Right kidney (tissue), 1 donor: ENCODE measurements at regions not wholly inside any gene's neighbourhood (a gene's known extent, or its start where the extent isn't known, plus 50 kb on each side); places are given as distances from the start of the nearest gene placed in this dataset.

ENCODE experiments used
- DNase-seq: peaks from one replicate; pipeline ENCODE4 v3.0.0-alpha.2; 2016

- no peak for DNase-seq
Measured at GRCh38 chr22:49431551-49431950, 396.1 kb downstream of the BRD1 start.

DNA sequence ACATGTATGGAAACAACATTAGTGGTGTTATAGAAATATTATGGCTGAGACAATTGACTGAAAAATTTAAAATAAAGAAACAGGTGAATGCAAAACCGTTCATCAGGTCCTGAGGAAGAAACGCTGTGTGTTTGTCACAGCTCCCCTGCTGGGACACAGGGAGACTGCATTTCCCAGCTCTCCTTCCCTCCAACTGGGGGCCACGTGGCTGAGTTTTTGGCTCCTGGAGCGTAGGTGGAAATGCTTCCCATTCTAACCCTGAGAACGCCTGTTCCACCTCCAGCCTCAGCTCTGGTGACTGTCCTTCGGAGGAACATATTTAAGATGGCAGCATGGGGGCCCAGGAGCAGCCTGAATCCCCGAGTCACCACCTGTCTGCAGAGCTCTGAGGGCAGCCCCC lies 398.6 kb downstream of the BRD1 start:
- no peak for DNase-seq

DNA sequence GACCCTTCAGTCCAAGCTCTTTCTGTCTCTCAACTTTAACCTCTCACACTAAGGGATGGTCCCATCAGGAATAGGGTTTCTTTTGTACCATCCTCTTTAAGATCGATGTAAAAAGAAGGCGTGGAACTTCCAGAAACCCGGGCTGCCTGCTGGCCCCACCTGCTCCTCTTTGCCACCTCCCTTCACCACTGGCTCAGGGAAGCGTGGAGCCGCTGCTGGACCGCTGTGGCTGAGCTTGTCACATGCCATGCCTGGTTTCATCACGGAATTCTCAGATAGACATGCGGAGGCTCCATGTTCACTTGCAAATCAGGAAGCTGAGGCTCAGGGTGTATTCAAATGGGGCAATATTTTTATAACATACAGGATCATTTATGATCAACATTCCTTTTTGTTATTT lies 399.7 kb downstream of the BRD1 start:
- DNase-seq = no peak

DNA sequence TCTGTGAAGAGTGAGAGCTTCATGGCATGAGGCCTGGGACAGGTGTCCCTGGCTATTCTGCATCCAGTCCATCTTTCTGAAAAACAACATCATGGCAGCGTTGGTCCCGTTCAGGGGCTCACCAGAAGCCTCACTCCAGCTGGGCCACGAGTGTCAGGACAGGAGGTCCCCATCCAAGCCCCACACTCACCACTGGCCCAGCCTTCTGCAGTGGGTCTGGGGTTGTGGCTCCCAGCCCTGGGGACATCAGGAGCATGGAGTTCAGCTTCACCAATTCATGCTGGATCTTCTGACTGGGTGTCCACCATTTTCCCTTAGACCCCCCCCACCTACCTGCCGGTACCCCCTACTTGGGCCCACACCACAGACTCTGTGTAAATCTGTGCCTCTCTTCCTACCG lies 400.3 kb downstream of the BRD1 start:
- DNase-seq = no peak

- no peak for DNase-seq
Measured at GRCh38 chr22:49426618-49427266, 400.9 kb downstream of the BRD1 start.

- no peak for DNase-seq
Measured at GRCh38 chr22:49426098-49426497, 401.6 kb downstream of the BRD1 start.

GRCh38 chr22:49425356-49425755 lies 402.3 kb downstream of the BRD1 start:
- no peak for DNase-seq

DNA sequence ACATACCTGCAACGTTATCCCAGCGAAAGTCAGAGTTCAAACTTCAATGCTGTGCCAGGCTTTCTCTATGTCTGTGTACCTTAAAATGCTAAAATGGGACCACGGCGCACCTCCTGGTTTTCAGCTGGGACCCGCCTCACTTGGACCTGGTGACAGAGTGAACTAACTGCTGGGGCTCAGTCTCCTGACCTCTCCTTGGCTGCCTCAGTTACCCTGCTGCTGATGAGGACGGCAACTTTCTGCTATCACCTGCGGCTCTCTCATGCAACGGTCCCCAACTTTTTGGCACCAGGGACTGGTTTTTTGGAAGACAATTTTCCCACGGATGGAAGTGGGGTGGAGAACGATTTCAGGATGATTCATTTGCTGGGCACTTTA lies 402.8 kb downstream of the BRD1 start:
- no peak for DNase-seq

GRCh38 chr22:49423125-49423650 lies 404.5 kb downstream of the BRD1 start:
- no peak for DNase-seq

- DNase-seq = no peak
Measured at GRCh38 chr22:49422701-49423100, 405.0 kb downstream of the BRD1 start.

DNA sequence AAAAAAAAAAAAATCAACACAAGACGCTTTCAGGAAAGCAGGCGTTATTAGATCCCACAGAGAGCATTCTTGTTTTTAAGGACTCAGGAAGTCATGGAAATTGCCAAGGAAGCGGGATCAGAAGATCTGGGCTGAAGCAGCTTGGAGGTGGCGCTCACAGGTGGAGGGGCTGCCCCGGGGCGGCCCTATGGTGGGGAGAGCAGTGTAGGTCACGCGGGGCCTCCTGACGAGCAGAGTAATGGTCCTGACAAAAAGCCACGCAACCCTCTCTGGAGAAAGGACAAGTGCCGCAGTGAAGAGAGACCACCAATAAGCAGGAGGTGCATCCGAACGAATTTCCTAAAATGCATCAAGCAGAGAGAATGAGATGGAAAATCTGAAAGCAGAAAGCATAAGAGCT lies 407.0 kb downstream of the BRD1 start:
- DNase-seq = no peak

DNA sequence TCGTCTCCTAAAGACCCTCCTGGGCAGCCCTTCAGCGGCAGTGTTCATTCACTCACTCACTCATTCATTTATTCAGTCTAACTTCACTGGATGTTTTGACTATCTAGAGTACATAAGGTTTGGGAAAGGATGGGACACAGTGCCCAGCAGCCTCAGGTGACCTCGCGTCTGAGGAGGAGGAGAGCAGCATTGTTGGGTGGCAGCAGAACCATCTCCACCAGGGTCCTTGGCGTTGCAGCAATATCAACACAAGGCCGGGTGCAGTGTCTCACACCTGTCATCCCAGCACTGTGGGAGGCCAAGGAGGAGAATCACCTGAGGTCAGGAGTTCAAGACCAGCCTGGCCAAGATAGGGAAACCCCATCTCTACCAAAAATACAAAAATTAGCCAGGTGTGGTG lies 408.0 kb downstream of the BRD1 start:
- no peak for DNase-seq

DNA sequence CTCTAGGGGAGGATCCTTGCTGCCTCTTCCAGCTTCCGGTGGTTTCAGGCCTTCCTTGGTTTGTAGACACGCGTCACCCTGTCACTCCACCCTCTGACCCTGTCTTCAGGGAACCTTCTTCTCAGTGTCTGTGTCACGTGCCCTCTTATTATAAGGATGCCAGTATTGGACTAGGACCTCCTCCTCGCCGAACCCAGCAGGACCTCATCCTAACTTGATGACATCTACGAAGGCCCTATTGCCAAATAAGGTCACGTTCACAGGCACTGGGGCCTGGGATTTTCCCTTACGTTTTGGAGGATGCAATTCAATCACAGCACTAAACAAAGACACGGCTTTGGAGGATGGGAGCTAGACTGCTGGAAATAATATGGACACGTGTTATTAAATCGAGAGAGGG lies 408.7 kb downstream of the BRD1 start:
- no peak for DNase-seq

DNA sequence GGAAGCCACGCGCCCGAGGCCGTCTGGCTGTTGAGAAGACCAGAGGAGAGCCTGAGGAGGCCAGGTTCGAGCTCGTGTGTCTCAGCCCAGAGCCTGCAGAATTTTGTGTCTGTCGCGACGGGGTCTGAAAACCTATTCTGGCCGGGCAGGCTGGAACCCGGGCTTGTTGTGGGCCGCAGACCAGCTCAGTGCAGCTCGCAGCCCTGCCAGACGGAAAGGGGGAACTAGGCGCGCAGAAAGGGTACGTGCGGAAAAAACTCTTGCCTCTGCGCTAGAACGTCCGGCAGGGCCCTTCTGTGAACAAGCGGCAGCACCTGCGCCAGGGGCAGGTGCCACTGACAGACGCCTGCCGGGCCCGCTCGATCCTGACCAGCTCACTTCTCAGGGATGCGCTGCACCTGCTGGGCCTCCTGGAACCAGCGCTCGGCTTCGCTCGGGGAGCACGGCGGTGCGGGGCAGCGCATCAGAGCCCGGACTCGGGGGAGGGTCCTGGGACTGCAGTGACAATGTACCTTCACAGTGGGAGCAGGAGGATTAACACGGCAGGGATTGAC lies 409.3 kb downstream of the BRD1 start:
- no peak for DNase-seq

DNA sequence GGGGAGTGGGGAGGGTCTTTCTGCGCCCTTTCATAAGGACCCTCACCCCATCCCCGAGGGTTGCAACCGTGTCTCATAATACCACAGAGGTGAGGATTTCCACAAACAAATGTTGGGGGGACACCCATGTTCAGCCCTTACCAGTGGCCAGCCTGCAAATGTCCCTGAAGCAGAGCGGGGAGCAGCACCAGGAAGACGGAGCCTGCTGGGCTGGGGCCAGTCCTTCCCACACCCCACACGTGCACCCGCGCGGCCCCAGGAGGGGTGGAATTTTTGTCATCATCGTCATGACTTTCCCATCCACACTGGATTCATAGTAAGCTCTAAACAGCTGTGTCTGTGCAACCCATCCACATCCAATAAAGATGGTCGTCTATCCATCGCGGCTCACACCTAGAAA lies 409.8 kb downstream of the BRD1 start:
- DNase-seq = no peak

GRCh38 chr22:49417326-49417725 lies 410.3 kb downstream of the BRD1 start:
- no peak for DNase-seq

- no peak for DNase-seq
Measured at GRCh38 chr22:49415151-49415951, 412.3 kb downstream of the BRD1 start.

DNA sequence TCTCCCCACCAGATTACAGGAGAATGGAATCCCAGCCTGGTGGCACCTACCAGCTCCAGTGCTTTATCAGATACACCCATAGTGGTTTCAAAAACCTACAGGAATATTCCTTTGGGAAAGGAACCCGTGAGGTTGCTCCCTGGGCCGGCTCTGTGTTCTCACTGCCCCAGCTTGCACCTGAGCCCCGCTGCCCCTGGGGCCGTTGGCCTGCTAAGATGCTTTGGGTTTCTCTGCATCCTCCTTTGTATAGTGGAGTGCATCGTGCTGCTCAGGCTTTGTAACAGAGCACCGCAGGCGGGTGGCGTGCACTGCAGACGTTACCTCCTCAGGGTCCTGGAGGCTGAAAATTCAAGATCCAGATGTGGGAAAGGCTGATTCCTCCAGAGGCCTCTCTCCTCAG lies 414.1 kb downstream of the BRD1 start:
- DNase-seq = no peak

DNA sequence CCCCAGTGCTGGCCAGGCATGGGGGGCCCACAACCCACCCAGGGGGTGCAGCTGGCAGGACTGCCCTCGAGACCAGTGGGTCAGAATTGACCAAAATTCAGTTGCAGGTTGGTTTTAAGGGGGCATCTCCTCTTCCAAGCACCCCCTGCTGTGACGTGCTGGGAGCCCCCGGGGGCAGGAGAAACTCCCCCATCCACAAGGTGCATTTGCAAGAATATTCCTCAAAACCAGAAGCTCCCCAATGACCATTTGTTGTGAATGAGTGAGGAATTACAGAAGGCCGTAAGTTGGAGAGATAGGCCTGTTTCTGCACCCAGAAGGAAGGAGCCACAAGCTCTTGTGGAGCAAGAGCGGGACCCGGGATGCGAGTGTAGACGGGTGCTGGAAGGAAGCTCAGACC lies 414.5 kb downstream of the BRD1 start:
- DNase-seq = no peak

DNA sequence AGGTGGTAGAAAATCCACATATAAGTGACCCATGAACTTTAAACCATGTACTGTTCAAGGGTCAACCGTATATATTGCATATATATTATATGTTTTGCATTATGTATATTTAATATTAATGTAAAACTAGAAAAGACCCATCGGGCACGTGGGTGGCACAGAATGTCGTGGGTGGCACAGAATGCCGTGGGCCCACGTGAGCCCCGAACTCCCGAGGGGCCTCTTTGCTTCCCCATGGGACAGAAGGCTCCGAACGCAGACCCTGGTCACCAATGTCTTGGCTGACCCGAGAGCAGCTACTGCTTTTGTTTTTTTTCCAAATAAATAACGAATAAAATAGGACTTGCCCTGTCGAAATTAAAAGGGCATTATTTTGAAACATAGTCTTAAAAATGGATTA lies 415.4 kb downstream of the BRD1 start:
- no peak for DNase-seq

DNA sequence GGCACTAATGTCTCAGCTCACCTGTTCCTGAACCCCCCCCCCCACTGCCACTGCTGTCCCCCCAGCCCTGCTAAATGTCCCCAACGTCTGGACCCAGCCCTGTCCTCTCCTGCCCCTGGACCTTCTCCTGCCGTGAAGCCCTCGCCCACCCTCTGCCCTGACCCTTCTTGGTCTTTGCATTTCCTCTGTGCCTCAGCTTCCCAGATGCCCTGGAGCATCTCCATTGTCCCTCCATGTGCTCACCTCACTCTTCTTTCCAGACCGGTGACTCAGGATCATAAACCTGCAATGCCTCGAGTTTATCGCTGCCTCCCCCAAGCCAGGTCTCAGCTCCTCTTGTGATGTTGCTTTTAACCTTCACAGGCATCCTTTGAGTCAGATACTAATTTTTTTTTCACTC lies 416.4 kb downstream of the BRD1 start:
- no peak for DNase-seq

DNA sequence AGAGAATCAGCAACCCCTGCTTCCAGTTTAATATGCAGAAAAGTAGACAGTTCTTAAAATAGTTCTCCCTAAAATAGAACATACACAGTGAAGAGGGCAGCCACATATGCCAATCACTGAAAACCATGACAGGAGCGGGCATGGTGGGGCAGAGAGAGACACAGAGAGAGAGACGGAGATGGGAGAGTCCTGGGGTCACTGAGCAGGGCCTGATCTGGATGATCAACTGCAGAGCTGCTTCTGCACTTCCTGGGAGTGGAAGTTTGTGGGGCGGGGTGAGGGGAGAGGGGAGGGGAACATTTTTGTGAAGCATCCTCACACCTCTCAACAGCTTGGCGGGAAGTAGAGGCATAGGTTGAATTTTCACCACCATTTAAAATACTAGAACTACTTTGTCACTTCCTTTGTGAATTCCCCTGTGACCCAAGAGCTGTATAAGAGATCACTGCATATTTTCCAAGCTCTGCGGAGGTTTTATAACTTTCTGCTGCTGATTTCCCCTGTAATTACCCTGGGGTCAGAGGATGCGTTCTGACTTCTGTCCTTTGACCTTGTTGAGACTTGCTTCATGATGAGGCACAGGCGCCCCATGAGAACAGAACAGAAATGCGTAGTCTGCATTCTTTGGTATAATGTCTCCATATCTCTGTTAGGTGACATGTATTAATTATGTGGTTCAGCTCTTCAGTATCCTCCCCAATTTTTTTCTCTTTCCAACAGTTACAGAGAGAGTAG lies 419.4 kb downstream of the BRD1 start:
- no peak for DNase-seq
